Stomach (tissue), 4 donors: ENCODE measurements at regions not wholly inside any gene's neighbourhood (a gene's known extent, or its start where the extent isn't known, plus 50 kb on each side); places are given as distances from the start of the nearest gene placed in this dataset.
"Not testable (repeated sequence)": the region's sequence is repeated elsewhere in the genome, so short reads cannot be mapped to it uniquely, and the experiment has no call there.

Experiments
- EP300 ChIP-seq: sonication (generic); formaldehyde crosslinking; IDR thresholded peaks from one replicate; pipeline ENCODE4 v1.6.1; 2017; ENCODE audit warnings: antibody characterized with exemption
- POLR2A ChIP-seq, 4 donors: fragments of 450-650 bp; IDR thresholded peaks; one replicate each; pipeline ENCODE4 v1.6.1; 2016; ENCODE audit warnings: antibody characterized with exemption in 4 of 4, control low read depth in 2 of 4, mild to moderate bottlenecking in 1 of 4, moderate library complexity in 1 of 4
- POLR2AphosphoS5 ChIP-seq, 3 donors: sonication (generic); formaldehyde crosslinking; IDR thresholded peaks; one replicate each; pipeline ENCODE4 v1.6.1; 2016; ENCODE audit warnings: antibody characterized with exemption in 3 of 3
- TF ChIP-seq, protein P1 (sequence below), 7 experiments: fragments of 450-650 bp in 4 of 7; fragments of 200-600 bp in 3 of 7; sonication (generic) in 3 of 7; IDR thresholded peaks; one replicate each; pipeline ENCODE4 v1.5.1; 2016 to 2019; ENCODE audit warnings: antibody characterized with exemption in 7 of 7, control low read depth in 2 of 7, mild to moderate bottlenecking in 1 of 7

DNA sequence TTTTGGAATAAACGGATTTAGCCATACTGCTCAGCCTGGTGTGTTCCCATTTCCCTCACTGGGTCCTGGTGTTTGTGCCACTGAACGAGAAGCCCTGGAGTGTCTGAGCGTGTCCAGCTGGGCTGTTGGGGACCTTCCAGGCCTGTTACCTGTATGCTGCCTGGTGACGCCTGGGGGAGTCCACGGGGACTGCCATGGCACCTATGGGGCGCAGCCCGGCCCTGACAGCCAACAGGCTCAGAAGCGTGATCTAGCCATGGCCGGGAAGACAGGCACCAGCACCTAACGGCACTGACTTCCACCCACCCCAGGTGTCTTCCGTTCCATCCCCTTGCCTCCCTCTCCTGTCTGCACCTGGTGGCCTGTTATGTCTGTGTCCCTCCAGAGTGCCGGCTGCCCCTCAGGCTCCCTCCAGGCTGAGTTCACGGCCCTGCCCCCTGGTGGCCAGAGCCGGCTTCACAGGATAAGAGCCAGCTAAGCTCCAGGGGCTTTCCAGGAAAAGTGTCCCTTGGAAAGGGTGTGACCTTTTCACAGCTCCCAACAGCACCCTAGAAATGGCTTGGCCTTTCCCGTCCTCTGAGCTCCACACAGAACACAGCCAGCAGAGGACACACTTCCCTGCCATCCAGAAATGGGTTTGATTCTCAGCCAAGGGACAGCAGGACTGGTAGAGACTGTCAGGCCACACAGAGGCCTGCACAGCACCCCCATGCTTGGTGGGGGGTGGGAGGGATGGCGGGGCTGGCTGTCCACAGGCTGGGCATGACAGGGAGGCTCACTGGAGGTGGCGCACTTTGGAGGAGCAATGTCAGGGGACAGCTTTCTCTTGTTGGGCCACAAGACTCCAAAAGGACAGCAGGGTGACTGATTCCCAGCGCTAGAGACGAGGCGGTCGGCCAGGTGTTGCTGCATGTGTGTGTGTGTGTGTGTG is 64.0 kb upstream of the LYSMD4 start:
- TF ChIP-seq, protein P1, sequence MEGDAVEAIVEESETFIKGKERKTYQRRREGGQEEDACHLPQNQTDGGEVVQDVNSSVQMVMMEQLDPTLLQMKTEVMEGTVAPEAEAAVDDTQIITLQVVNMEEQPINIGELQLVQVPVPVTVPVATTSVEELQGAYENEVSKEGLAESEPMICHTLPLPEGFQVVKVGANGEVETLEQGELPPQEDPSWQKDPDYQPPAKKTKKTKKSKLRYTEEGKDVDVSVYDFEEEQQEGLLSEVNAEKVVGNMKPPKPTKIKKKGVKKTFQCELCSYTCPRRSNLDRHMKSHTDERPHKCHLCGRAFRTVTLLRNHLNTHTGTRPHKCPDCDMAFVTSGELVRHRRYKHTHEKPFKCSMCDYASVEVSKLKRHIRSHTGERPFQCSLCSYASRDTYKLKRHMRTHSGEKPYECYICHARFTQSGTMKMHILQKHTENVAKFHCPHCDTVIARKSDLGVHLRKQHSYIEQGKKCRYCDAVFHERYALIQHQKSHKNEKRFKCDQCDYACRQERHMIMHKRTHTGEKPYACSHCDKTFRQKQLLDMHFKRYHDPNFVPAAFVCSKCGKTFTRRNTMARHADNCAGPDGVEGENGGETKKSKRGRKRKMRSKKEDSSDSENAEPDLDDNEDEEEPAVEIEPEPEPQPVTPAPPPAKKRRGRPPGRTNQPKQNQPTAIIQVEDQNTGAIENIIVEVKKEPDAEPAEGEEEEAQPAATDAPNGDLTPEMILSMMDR (IDR thresholded peaks at IDR 0.05): peak in 1 of 7 experiments; percentile 10
- not testable (repeated sequence) for TF ChIP-seq POLR2AphosphoS5 (IDR thresholded peaks at IDR 0.05); POLR2A (IDR thresholded peaks at IDR 0.05); EP300
